Spinal cord (tissue), 9 donors: ENCODE measurements at regions not wholly inside any gene's neighbourhood (a gene's known extent, or its start where the extent isn't known, plus 50 kb on each side); places are given as distances from the start of the nearest gene placed in this dataset.
A peak's percentile ranks its signal among the peaks of the same experiment; 100 is the strongest.

Experiments
- DNase-seq, 6 donors: peaks; one replicate each; pipeline versions ENCODE4 v3.0.0 to v3.0.0-alpha.2; 2013 to 2015; ENCODE audit warnings: low spot score in 6 of 6, low read depth in 4 of 6
- H3K27ac ChIP-seq: one replicate; pipeline ENCODE4 v1.5.1; 2013; ENCODE audit warnings: low read depth, low read length, control low read depth
- H3K27me3 ChIP-seq: one replicate; pipeline ENCODE4 v1.6.1; 2013; ENCODE audit warnings: low read length; ENCODE audit not compliant: control insufficient read depth, insufficient read depth
- H3K36me3 ChIP-seq: one replicate; pipeline ENCODE4 v1.6.1; 2013; ENCODE audit warnings: low read length; ENCODE audit not compliant: control insufficient read depth, insufficient read depth
- H3K4me1 ChIP-seq: one replicate; pipeline ENCODE4 v1.6.1; 2013; ENCODE audit warnings: low read length; ENCODE audit not compliant: control insufficient read depth, insufficient read depth
- H3K4me3 ChIP-seq: one replicate; pipeline ENCODE4 v1.5.1; 2013; ENCODE audit warnings: low read depth, low read length, control low read depth
- H3K9me3 ChIP-seq: one replicate; pipeline ENCODE4 v1.6.1; 2013; ENCODE audit warnings: low read length; ENCODE audit not compliant: control insufficient read depth, insufficient read depth
- WGBS: methylation state at CpG from one replicate; pipeline ENCODE4 v1.1.5; 2013; ENCODE audit warnings: missing lambda C conversion rate; ENCODE audit not compliant: insufficient coverage; 5-methylcytosine and 5-hydroxymethylcytosine counted together
- donor health status: healthy.

- no peak overlapping the region for H3K4me3 ChIP-seq
- no peaks in the 10 kb centered on the region for H3K4me1 ChIP-seq
- no peak overlapping the region for H3K27ac ChIP-seq
- WGBS: 77% methylated on average over 2 of the region's 3 CpGs
- no peak for DNase-seq
- H3K9me3 ChIP-seq: no peaks in the 10 kb centered on the region
- H3K36me3 ChIP-seq: no peaks in the 10 kb centered on the region
- H3K27me3 ChIP-seq: no peaks in the 10 kb centered on the region
Measured at GRCh38 chr10:111865550-111865949, 318.0 kb downstream of the GPAM start.

- Histone ChIP-seq H3K4me1 (no peaks in the 10 kb centered on the region), H3K36me3 (no peaks in the 10 kb centered on the region), H3K27ac (no peak overlapping the region), H3K27me3 (no peaks in the 10 kb centered on the region), H3K4me3 (no peak overlapping the region), H3K9me3 (no peaks in the 10 kb centered on the region)
- DNase-seq: no peak
Measured at GRCh38 chr10:111871458-111871857, 312.1 kb downstream of the GPAM start.

GRCh38 chr10:111872591-111872990, 311.0 kb downstream of the GPAM start:
- Histone ChIP-seq H3K4me3 (no peak overlapping the region), H3K27ac (no peak overlapping the region), H3K36me3 (no peaks in the 10 kb centered on the region), H3K9me3 (no peaks in the 10 kb centered on the region), H3K4me1 (no peaks in the 10 kb centered on the region), H3K27me3 (no peaks in the 10 kb centered on the region)
- DNase-seq: no peak
- WGBS: 66% methylated on average over 3 of the region's 3 CpGs

- WGBS: 50% methylated on average over 1 of the region's 4 CpGs
- Histone ChIP-seq H3K36me3 (no peaks in the 10 kb centered on the region), H3K4me1 (no peaks in the 10 kb centered on the region), H3K9me3 (no peaks in the 10 kb centered on the region), H3K27me3 (no peaks in the 10 kb centered on the region), H3K4me3 (no peak overlapping the region), H3K27ac (no peak overlapping the region)
- DNase-seq: no peak
Measured at GRCh38 chr10:111873041-111873440, 310.5 kb downstream of the GPAM start.

- DNase-seq: peak in 2 of 6 donors; percentile 50 to 94
- Histone ChIP-seq H3K4me1 (no peaks in the 10 kb centered on the region), H3K27me3 (no peaks in the 10 kb centered on the region), H3K36me3 (no peaks in the 10 kb centered on the region), H3K27ac (no peak overlapping the region), H3K9me3 (no peaks in the 10 kb centered on the region), H3K4me3 (no peak overlapping the region)
- 73% methylated on average over 6 of the region's 7 CpGs for WGBS
Measured at GRCh38 chr10:111873621-111874135, 309.9 kb downstream of the GPAM start.

GRCh38 chr10:111874576-111874975, 309.0 kb downstream of the GPAM start:
- no peak for DNase-seq
- Histone ChIP-seq H3K27ac (no peak overlapping the region), H3K4me1 (no peaks in the 10 kb centered on the region), H3K27me3 (no peaks in the 10 kb centered on the region), H3K4me3 (no peak overlapping the region), H3K9me3 (no peaks in the 10 kb centered on the region), H3K36me3 (no peaks in the 10 kb centered on the region)
- 91% methylated on average over 2 of the region's 3 CpGs for WGBS

- H3K27ac ChIP-seq: no peak overlapping the region
Measured at GRCh38 chr10:111875725-111876124, 307.8 kb downstream of the GPAM start.

GRCh38 chr10:111877258-111877657, 306.3 kb downstream of the GPAM start:
- Histone ChIP-seq H3K9me3 (no peaks in the 10 kb centered on the region), H3K27me3 (no peaks in the 10 kb centered on the region), H3K27ac (no peak overlapping the region), H3K4me1 (no peaks in the 10 kb centered on the region), H3K4me3 (no peak overlapping the region), H3K36me3 (no peaks in the 10 kb centered on the region)
- WGBS: 60% methylated on average over 2 of the region's 3 CpGs
- DNase-seq: no peak

More at GRCh38 chr10:111875725-111876124, 307.8 kb downstream of the GPAM start:
- no peaks in the 10 kb centered on the region for H3K27me3 ChIP-seq
- H3K9me3 ChIP-seq: no peaks in the 10 kb centered on the region
- no peaks in the 10 kb centered on the region for H3K36me3 ChIP-seq
- no peak for DNase-seq
- no peak overlapping the region for H3K4me3 ChIP-seq
- no peaks in the 10 kb centered on the region for H3K4me1 ChIP-seq
- 94% methylated on average over 2 of the region's 4 CpGs for WGBS

- H3K27ac ChIP-seq: no peak overlapping the region
- no peak for DNase-seq
- H3K4me1 ChIP-seq: no peaks in the 10 kb centered on the region
- H3K36me3 ChIP-seq: no peaks in the 10 kb centered on the region
- no CpG with 5 or more reads among the region's 2 CpGs for WGBS
- H3K9me3 ChIP-seq: no peaks in the 10 kb centered on the region
- no peak overlapping the region for H3K4me3 ChIP-seq
- H3K27me3 ChIP-seq: no peaks in the 10 kb centered on the region
Measured at GRCh38 chr10:111879969-111880368, 303.6 kb downstream of the GPAM start.

GRCh38 chr10:111885046-111885445, 298.5 kb downstream of the GPAM start:
- H3K4me1 ChIP-seq: no peaks in the 10 kb centered on the region
- H3K27me3 ChIP-seq: no peaks in the 10 kb centered on the region
- no peak for DNase-seq
- no peaks in the 10 kb centered on the region for H3K36me3 ChIP-seq
- no peak overlapping the region for H3K4me3 ChIP-seq
- no peaks in the 10 kb centered on the region for H3K9me3 ChIP-seq
- no CpG with 5 or more reads among the region's 1 CpG for WGBS
- H3K27ac ChIP-seq: no peak overlapping the region
